ENCODE measurements at regions not wholly inside any gene's neighbourhood (a gene's known extent, or its start where the extent isn't known, plus 50 kb on each side); places are given as distances from the start of the nearest gene placed in this dataset.

GRCh38 chr7:106459397-106460072 lies 174.8 kb upstream of the NAMPT start:
- Histone ChIP-seq H2AFZ (ENCODE audit: low read depth, low read length, poor library complexity, severe bottlenecking) (no peak overlapping the region), H3K36me3 (ENCODE audit: control insufficient read depth in 1 of 2, insufficient read depth in 2 of 2, low read length in 2 of 2) (no peaks in the 10 kb centered on the region), H3K9me2 (ENCODE audit: insufficient read depth) (no peaks in the 10 kb centered on the region), H3K9me3 (ENCODE audit: control insufficient read depth in 1 of 2, insufficient read depth in 1 of 2, low read depth in 1 of 2, low read length in 2 of 2) (no peaks in the 10 kb centered on the region), H3K79me2 (ENCODE audit: insufficient read depth, low read length) (no peaks in the 10 kb centered on the region), H3K4me2 (ENCODE audit: low read length) (no peak overlapping the region), H3K27ac (ENCODE audit: low read depth, low read length) (no peak overlapping the region), H3K27me3 (ENCODE audit: insufficient read depth, low read length) (no peaks in the 10 kb centered on the region), H3K4me3 (replicated peaks in 1 of 2; ENCODE audit: low read depth in 1 of 2, low read length in 2 of 2) (no peak overlapping the region), H4K20me1 (ENCODE audit: insufficient read depth) (no peaks in the 10 kb centered on the region), H3K4me1 (ENCODE audit: control insufficient read depth in 1 of 2, insufficient read depth in 2 of 2, low read length in 2 of 2) (peaks cover 14 to 36% of the 10 kb centered on the region in 2 experiments; a peak in 3 of 4 replicates), H3K9ac (ENCODE audit: low read length) (no peak overlapping the region)
- intact Hi-C loops (cut with micrococcal nuclease), result loop anchor here (5.0 kb wide), 2 partner anchors 172 to 278 kb away; no protein-coding TSS in a partner anchor
- ATAC-seq (no peak), DNase-seq (ENCODE audit: low read depth, low spot score) (no peak)
- BruUV-seq (replicated peaks), result no TSS peak
- ChIA-PET CTCF (interaction anchor here (0.7 kb wide), 1 partner anchor 283 kb away, joined by 4 read pairs; no protein-coding TSS in a partner anchor), RAD21 (ENCODE audit: low non-redundant PET in 1 of 2, low total read pairs in 2 of 2, uncharacterized antibody in 2 of 2, unreplicated experiment in 2 of 2) (no interaction called here), POLR2A (no interaction called here)
- TF ChIP-seq POLR2AphosphoS5 (IDR thresholded peaks at IDR 0.05; ENCODE audit: low read depth, low read length) (no peak), TCF7L2 (IDR thresholded peaks at IDR 0.05; ENCODE audit: borderline replicate concordance, extremely low read depth, insufficient read depth, insufficient read length) (no peak), JUND (IDR thresholded peaks at IDR 0.05) (no peak), SIN3A (IDR thresholded peaks at IDR 0.05; ENCODE audit: low read depth) (no peak)

- no peaks in the 10 kb centered on the region for H3K9me3 ChIP-seq (ENCODE audit: control insufficient read depth in 1 of 2, insufficient read depth in 1 of 2, low read depth in 1 of 2, low read length in 2 of 2)
- peaks cover 14 to 36% of the 10 kb centered on the region in 2 experiments; a peak in 3 of 4 replicates for H3K4me1 ChIP-seq (ENCODE audit: control insufficient read depth in 1 of 2, insufficient read depth in 2 of 2, low read length in 2 of 2)
- no peaks in the 10 kb centered on the region for H3K79me2 ChIP-seq (ENCODE audit: insufficient read depth, low read length)
- intact Hi-C loops (cut with micrococcal nuclease), result no loop called here
- BruUV-seq (replicated peaks), result no TSS peak
- H3K4me3 ChIP-seq (replicated peaks in 1 of 2; ENCODE audit: low read depth in 1 of 2, low read length in 2 of 2), result no peak overlapping the region
- H3K27ac ChIP-seq (ENCODE audit: low read depth, low read length), result no peak overlapping the region
- H3K9ac ChIP-seq (ENCODE audit: low read length), result no peak overlapping the region
- ChIA-PET RAD21 (ENCODE audit: low non-redundant PET in 1 of 2, low total read pairs in 2 of 2, uncharacterized antibody in 2 of 2, unreplicated experiment in 2 of 2) (no interaction called here), POLR2A (no interaction called here), CTCF (no interaction called here)
- H2AFZ ChIP-seq (ENCODE audit: low read depth, low read length, poor library complexity, severe bottlenecking), result no peak overlapping the region
- no peak for ATAC-seq
- no peak overlapping the region for H3K4me2 ChIP-seq (ENCODE audit: low read length)
- H3K9me2 ChIP-seq (ENCODE audit: insufficient read depth), result no peaks in the 10 kb centered on the region
- H3K27me3 ChIP-seq (ENCODE audit: insufficient read depth, low read length), result no peaks in the 10 kb centered on the region
- no peak for DNase-seq (ENCODE audit: low read depth, low spot score)
- H3K36me3 ChIP-seq (ENCODE audit: control insufficient read depth in 1 of 2, insufficient read depth in 2 of 2, low read length in 2 of 2), result no peaks in the 10 kb centered on the region
- H4K20me1 ChIP-seq (ENCODE audit: insufficient read depth), result no peaks in the 10 kb centered on the region
- TF ChIP-seq RAD21 (IDR thresholded peaks at IDR 0.05; ENCODE audit: low read depth) (no peak), REST (IDR thresholded peaks at IDR 0.05; ENCODE audit: low read depth) (no peak), MAX (IDR thresholded peaks at IDR 0.05) (no peak), ELF1 (IDR thresholded peaks at IDR 0.05; ENCODE audit: borderline replicate concordance, low read depth) (no peak), SIN3A (IDR thresholded peaks at IDR 0.05; ENCODE audit: low read depth) (no peak), CTCF (IDR thresholded peaks at IDR 0.05 in 2 of 3, conservative IDR thresholded peaks at IDR 0.05 in 1 of 3; ENCODE audit: borderline replicate concordance in 1 of 3, insufficient read depth in 1 of 3, low read depth in 2 of 3, low read length in 2 of 3) (no peak), EZH2phosphoT487 (IDR thresholded peaks at IDR 0.05; ENCODE audit: borderline replicate concordance) (no peak), ZFX (IDR thresholded peaks at IDR 0.05) (no peak), TCF7L2 (IDR thresholded peaks at IDR 0.05; ENCODE audit: borderline replicate concordance, extremely low read depth, insufficient read depth, insufficient read length) (no peak), EZH2 (IDR thresholded peaks at IDR 0.05) (no peak), CEBPB (IDR thresholded peaks at IDR 0.05; ENCODE audit: low read depth) (no peak), CBX3 (IDR thresholded peaks at IDR 0.05; ENCODE audit: low read depth) (no peak)
These were observed 172.9 kb upstream of the NAMPT start for GRCh38 chr7:106457678-106458077.

Measured in HCT116 (cell line).